Sigmoid colon (tissue), 4 donors: ENCODE measurements at regions not wholly inside any gene's neighbourhood (a gene's known extent, or its start where the extent isn't known, plus 50 kb on each side); places are given as distances from the start of the nearest gene placed in this dataset.

ENCODE experiments used
- CTCF ChIP-seq, 4 experiments: fragments of 450-650 bp in 3 of 4; fragments of 200-600 bp in 1 of 4; IDR thresholded peaks; one replicate each; pipeline ENCODE4 v1.5.1; 2016 to 2019; ENCODE audit warnings: antibody characterized with exemption in 4 of 4, mild to moderate bottlenecking in 3 of 4, moderate library complexity in 2 of 4
- POLR2AphosphoS5 ChIP-seq, 4 donors: sonication (generic); formaldehyde crosslinking; IDR thresholded peaks; one replicate each; pipeline ENCODE4 v1.6.1; 2017; ENCODE audit warnings: antibody characterized with exemption in 4 of 4

GRCh38 chr2:172685467-172685866 is 50.2 kb upstream of the RAPGEF4 start:
- TF ChIP-seq CTCF (IDR thresholded peaks at IDR 0.05), result no peak
- no peak for TF ChIP-seq POLR2AphosphoS5 (IDR thresholded peaks at IDR 0.05)
